Transverse colon (tissue), 3 donors: ENCODE measurements at regions not wholly inside any gene's neighbourhood (a gene's known extent, or its start where the extent isn't known, plus 50 kb on each side); places are given as distances from the start of the nearest gene placed in this dataset.

Experiments used
- CTCF ChIP-seq, 5 experiments: fragments of 200-600 bp in 3 of 5; fragments of 450-650 bp in 2 of 5; sonication (generic) in 3 of 5; IDR thresholded peaks; 1 replicate in 2 of 5; 2 replicates in 3 of 5; pipeline ENCODE4 v1.5.1; 2016 to 2017; ENCODE audit warnings: antibody characterized with exemption in 5 of 5, inconsistent platforms in 3 of 5, mild to moderate bottlenecking in 2 of 5, moderate library complexity in 1 of 5
- POLR2A ChIP-seq: fragments of 450-650 bp; IDR thresholded peaks from one replicate; pipeline ENCODE4 v1.6.1; 2016; ENCODE audit warnings: antibody characterized with exemption, mild to moderate bottlenecking, moderate library complexity

GRCh38 chr9:26331223-26331622, 561.4 kb downstream of the CAAP1 start:
- no peak for TF ChIP-seq POLR2A
- TF ChIP-seq CTCF (IDR thresholded peaks at IDR 0.05) = no peak
